HEK293 (cell line): ENCODE measurements at regions not wholly inside any gene's neighbourhood (a gene's known extent, or its start where the extent isn't known, plus 50 kb on each side); places are given as distances from the start of the nearest gene placed in this dataset.

Experiments
- CTCF ChIA-PET: fragments of 350-600 bp; formaldehyde crosslinking; extraction: SDS; loops from one replicate; lab custom pipeline; 2021; ENCODE audit warnings: antibody characterized with exemption; lab: Yijun Ruan, JAX
- POLR2A ChIA-PET: fragments of 300-600 bp; formaldehyde crosslinking; extraction: SDS; loops from one replicate; lab custom pipeline; 2020; ENCODE audit warnings: antibody characterized with exemption, inconsistent platforms; lab: Yijun Ruan, JAX
- H3K27ac ChIP-seq: fragments of 200-500 bp; sonication (Bioruptor generic); 2 replicates; pipeline ENCODE4 v1.5.1; 2014; ENCODE audit warnings: low read depth, low read length, control low read depth, inconsistent platforms; ENCODE audit errors: extremely low read depth
- H3K36me3 ChIP-seq, 2 experiments: fragments of 200-500 bp in 1 of 2; sonication (Bioruptor generic) in 1 of 2; 1 replicate in 1 of 2; 2 replicates in 1 of 2; pipeline ENCODE4 v1.5.1; 2014 to 2017; ENCODE audit warnings: inconsistent platforms in 2 of 2, low read length in 2 of 2; ENCODE audit not compliant: control insufficient read depth in 2 of 2, insufficient read depth in 1 of 2
- H3K4me1 ChIP-seq: fragments of 200-500 bp; sonication (Bioruptor generic); 2 replicates; pipeline ENCODE4 v1.5.1; 2014; ENCODE audit warnings: mild to moderate bottlenecking, low read length, inconsistent platforms; ENCODE audit not compliant: control insufficient read depth, insufficient read depth
- H3K4me3 ChIP-seq: 2 replicates; pipeline ENCODE4 v1.5.1; 2011; ENCODE audit warnings: low read depth, mild to moderate bottlenecking, control low read depth, low read length, moderate library complexity
- H3K9me3 ChIP-seq: fragments of 200-500 bp; sonication (Bioruptor generic); 2 replicates; pipeline ENCODE4 v1.5.1; 2014; ENCODE audit warnings: low read depth, low read length, inconsistent platforms; ENCODE audit not compliant: control insufficient read depth, insufficient read depth
- GLI4 ChIP-seq: fragments of 450-650 bp; formaldehyde crosslinking; IDR thresholded peaks from 2 replicates; pipeline ENCODE4 v1.5.1; 2016; ENCODE audit warnings: missing biosample characterization, missing genetic modification characterization
- MEIS1 ChIP-seq: sonication (generic); formaldehyde crosslinking; IDR thresholded peaks from 2 replicates; pipeline ENCODE4 v1.8.1; 2022; ENCODE audit warnings: missing genetic modification reagents, mild to moderate bottlenecking, borderline replicate concordance
- MZF1 ChIP-seq: fragments of 450-650 bp; formaldehyde crosslinking; IDR thresholded peaks from 2 replicates; pipeline ENCODE4 v1.5.1; 2017; ENCODE audit warnings: missing biosample characterization, missing genetic modification characterization, borderline replicate concordance
- ZBTB1 ChIP-seq: fragments of 450-650 bp; formaldehyde crosslinking; IDR thresholded peaks from 2 replicates; pipeline ENCODE4 v1.5.1; 2016; ENCODE audit warnings: missing biosample characterization, missing genetic modification characterization
- ZFP37 ChIP-seq: fragments of 450-650 bp; formaldehyde crosslinking; IDR thresholded peaks from 2 replicates; pipeline ENCODE4 v1.5.1; 2016; ENCODE audit warnings: missing biosample characterization, missing genetic modification characterization
- ZNF132 ChIP-seq: fragments of 450-650 bp; formaldehyde crosslinking; IDR thresholded peaks from 2 replicates; pipeline ENCODE4 v1.5.1; 2017; ENCODE audit warnings: missing biosample characterization, missing genetic modification characterization, borderline replicate concordance
- ZNF202 ChIP-seq: fragments of 450-650 bp; formaldehyde crosslinking; IDR thresholded peaks from 2 replicates; pipeline ENCODE4 v1.5.1; 2016; ENCODE audit warnings: missing biosample characterization, missing genetic modification characterization, borderline replicate concordance
- ZNF280C ChIP-seq: fragments of 450-650 bp; formaldehyde crosslinking; IDR thresholded peaks from 2 replicates; pipeline ENCODE4 v1.5.1; 2016; ENCODE audit warnings: missing biosample characterization, missing genetic modification characterization
- ZNF433 ChIP-seq: fragments of 450-650 bp; formaldehyde crosslinking; IDR thresholded peaks from 2 replicates; pipeline ENCODE4 v1.5.1; 2016; ENCODE audit warnings: missing biosample characterization, missing genetic modification characterization, low read depth
- ZNF488 ChIP-seq: fragments of 450-650 bp; formaldehyde crosslinking; IDR thresholded peaks from 2 replicates; pipeline ENCODE4 v1.5.1; 2016; ENCODE audit warnings: missing biosample characterization, missing genetic modification characterization
- ZNF530 ChIP-seq: fragments of 450-650 bp; formaldehyde crosslinking; IDR thresholded peaks from 2 replicates; pipeline ENCODE4 v1.5.1; 2016; ENCODE audit warnings: low read depth, missing biosample characterization, missing genetic modification characterization
- ZNF610 ChIP-seq: fragments of 450-650 bp; formaldehyde crosslinking; IDR thresholded peaks from 2 replicates; pipeline ENCODE4 v1.5.1; 2016; ENCODE audit warnings: missing biosample characterization, missing genetic modification characterization, borderline replicate concordance
- ZNF843 ChIP-seq: fragments of 450-650 bp; formaldehyde crosslinking; IDR thresholded peaks from 2 replicates; pipeline ENCODE4 v1.5.1; 2016; ENCODE audit warnings: missing biosample characterization, missing genetic modification characterization
- TF ChIP-seq, protein P1 (sequence below): fragments of 450-650 bp; formaldehyde crosslinking; IDR thresholded peaks from 2 replicates; pipeline ENCODE4 v1.5.1; 2016; ENCODE audit warnings: missing biosample characterization, missing genetic modification characterization, low read depth
- TF ChIP-seq, protein P2 (sequence below): IDR thresholded peaks from 2 replicates; pipeline ENCODE4 v1.6.1; 2011; ENCODE audit warnings: mild to moderate bottlenecking, low read depth, low read length, borderline replicate concordance
- TF ChIP-seq, protein P3 (sequence below): fragments of 450-650 bp; formaldehyde crosslinking; IDR thresholded peaks from 2 replicates; pipeline ENCODE4 v1.5.1; 2016; ENCODE audit warnings: missing biosample characterization, missing genetic modification characterization

DNA sequence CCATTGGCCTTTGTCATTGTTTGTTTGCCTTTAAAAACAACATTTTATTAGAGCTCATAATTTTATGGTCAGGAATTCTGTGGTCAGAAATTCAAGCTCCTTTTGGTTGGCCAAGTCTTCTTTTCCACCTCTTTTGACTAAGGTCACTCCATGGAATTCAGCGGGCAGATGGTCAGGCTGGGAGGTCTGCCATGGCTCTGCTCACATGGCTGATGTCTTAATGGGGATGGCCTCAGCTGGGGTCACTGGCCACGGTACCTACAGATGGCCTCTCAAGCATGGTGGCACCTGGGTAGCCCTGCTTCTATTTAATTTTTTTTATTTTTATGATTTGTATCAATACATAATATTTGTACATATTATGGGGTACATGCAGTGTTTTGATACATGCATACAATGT, 360.8 kb upstream of the MCTP2 start:
- Histone ChIP-seq H3K36me3 (no peaks in the 10 kb centered on the region), H3K4me1 (no peaks in the 10 kb centered on the region), H3K4me3 (no peak overlapping the region), H3K9me3 (no peaks in the 10 kb centered on the region)
- CTCF ChIA-PET: interaction anchor here (2.1 kb wide), 1 partner anchor 249 kb away, joined by 7 read pairs; no protein-coding TSS in a partner anchor
- POLR2A ChIA-PET: no interaction called here
- no peak for TF ChIP-seq ZNF132 (tag by site-specific recombination)
- TF ChIP-seq, protein P1, sequence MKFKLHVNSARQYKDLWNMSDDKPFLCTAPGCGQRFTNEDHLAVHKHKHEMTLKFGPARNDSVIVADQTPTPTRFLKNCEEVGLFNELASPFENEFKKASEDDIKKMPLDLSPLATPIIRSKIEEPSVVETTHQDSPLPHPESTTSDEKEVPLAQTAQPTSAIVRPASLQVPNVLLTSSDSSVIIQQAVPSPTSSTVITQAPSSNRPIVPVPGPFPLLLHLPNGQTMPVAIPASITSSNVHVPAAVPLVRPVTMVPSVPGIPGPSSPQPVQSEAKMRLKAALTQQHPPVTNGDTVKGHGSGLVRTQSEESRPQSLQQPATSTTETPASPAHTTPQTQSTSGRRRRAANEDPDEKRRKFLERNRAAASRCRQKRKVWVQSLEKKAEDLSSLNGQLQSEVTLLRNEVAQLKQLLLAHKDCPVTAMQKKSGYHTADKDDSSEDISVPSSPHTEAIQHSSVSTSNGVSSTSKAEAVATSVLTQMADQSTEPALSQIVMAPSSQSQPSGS (tag by site-specific recombination): no peak
- TF ChIP-seq ZFP37 (tag by site-specific recombination): no peak
- TF ChIP-seq, protein P2, sequence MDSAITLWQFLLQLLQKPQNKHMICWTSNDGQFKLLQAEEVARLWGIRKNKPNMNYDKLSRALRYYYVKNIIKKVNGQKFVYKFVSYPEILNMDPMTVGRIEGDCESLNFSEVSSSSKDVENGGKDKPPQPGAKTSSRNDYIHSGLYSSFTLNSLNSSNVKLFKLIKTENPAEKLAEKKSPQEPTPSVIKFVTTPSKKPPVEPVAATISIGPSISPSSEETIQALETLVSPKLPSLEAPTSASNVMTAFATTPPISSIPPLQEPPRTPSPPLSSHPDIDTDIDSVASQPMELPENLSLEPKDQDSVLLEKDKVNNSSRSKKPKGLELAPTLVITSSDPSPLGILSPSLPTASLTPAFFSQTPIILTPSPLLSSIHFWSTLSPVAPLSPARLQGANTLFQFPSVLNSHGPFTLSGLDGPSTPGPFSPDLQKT: no peak
- TF ChIP-seq, all 188 proteins: peak for 0
- no peak overlapping the region for H3K27ac ChIP-seq

DNA sequence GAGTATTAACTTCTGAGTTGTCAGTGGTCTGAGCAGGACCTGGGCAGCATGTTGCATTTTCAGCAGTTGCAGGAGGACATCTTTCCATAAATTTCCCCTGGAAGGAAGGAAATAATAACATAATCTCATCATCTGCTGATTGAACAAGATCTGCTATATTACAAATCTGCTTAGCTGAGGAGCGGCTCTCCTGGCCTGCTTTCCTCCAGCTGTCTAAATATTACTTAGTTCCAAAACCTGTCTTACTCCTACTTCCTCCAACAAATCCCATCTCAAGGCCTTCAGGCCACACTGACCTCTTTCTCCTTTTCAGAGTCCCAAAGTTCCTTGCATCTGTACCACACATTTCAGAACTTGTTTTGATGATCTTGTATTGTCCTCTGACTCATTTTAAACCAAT, 364.4 kb upstream of the MCTP2 start:
- TF ChIP-seq ZNF280C (tag by site-specific recombination) (no peak), MEIS1 (CRISPR knock-in tag) (no peak), MZF1 (tag by site-specific recombination) (no peak), ZNF530 (tag by site-specific recombination) (no peak), ZNF610 (tag by site-specific recombination) (no peak), ZNF202 (tag by site-specific recombination) (no peak), GLI4 (no peak), ZBTB1 (tag by site-specific recombination) (no peak), ZNF488 (no peak), ZNF433 (tag by site-specific recombination) (no peak), ZNF843 (no peak)
- TF ChIP-seq, protein P1 (tag by site-specific recombination): no peak
- TF ChIP-seq, protein P3, sequence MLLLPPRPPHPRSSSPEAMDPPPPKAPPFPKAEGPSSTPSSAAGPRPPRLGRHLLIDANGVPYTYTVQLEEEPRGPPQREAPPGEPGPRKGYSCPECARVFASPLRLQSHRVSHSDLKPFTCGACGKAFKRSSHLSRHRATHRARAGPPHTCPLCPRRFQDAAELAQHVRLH (tag by site-specific recombination): no peak
- no peak overlapping the region for H3K4me3 ChIP-seq
- ChIA-PET POLR2A (no interaction called here), CTCF (interaction anchor here (1.6 kb wide), 1 partner anchor 11 kb away, joined by 3 read pairs; no protein-coding TSS in a partner anchor)
- H3K36me3 ChIP-seq: no peaks in the 10 kb centered on the region
- no peak overlapping the region for H3K27ac ChIP-seq
- no peaks in the 10 kb centered on the region for H3K4me1 ChIP-seq
- H3K9me3 ChIP-seq: no peaks in the 10 kb centered on the region
